ENCODE measurements at regions not wholly inside any gene's neighbourhood (a gene's known extent, or its start where the extent isn't known, plus 50 kb on each side); places are given as distances from the start of the nearest gene placed in this dataset.

DNA sequence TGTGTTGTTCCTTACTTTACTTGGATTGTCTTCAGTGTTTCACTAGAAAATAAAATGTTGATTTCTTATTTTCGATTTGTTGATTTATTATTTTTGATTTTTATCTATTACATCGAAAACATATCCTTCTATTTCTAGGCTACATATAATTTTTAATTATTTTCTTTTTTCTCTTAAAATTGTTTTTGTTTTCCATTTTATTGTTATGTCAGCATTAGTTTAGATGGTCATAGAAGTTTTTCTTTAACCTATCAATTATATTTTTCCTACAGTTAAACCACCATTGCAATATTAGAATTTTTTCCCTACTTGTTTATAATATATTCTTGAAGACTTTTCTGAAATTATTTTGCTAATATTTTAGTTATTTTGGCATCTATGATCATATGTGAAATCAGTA is 1685.1 kb downstream of the RPA4 start:
- H3K27ac ChIP-seq (ENCODE audit: insufficient read depth, low read length, poor library complexity, severe bottlenecking), result no peak overlapping the region
- H3K9me3 ChIP-seq (ENCODE audit: control insufficient read depth in 2 of 2, low read length in 2 of 2), result no peaks in the 10 kb centered on the region
- Mint-ChIP-seq H3K9me3 (peaks cover 0 to 5% (median 0%) of the 10 kb centered on the region in 7 donors), H3K4me3 (no peak overlapping the region), H3K36me3 (no peaks in the 10 kb centered on the region), H3K27ac (no peak overlapping the region), H3K4me1 (no peaks in the 10 kb centered on the region), H3K27me3 (no peaks in the 10 kb centered on the region)
- H3K4me1 ChIP-seq (ENCODE audit: control insufficient read depth, insufficient read depth, low read length, poor library complexity, severe bottlenecking), result no peaks in the 10 kb centered on the region
- DNase-seq (no peak), ATAC-seq (ENCODE audit: low read depth in 2 of 2) (no peak)
- no peaks in the 10 kb centered on the region for H3K36me3 ChIP-seq (ENCODE audit: control insufficient read depth, insufficient read depth, low read length)
- no peak overlapping the region for H3K4me3 ChIP-seq (ENCODE audit: low read depth, low read length)
- H3K27me3 ChIP-seq (ENCODE audit: control insufficient read depth, insufficient read depth, low read length), result no peaks in the 10 kb centered on the region

DNA sequence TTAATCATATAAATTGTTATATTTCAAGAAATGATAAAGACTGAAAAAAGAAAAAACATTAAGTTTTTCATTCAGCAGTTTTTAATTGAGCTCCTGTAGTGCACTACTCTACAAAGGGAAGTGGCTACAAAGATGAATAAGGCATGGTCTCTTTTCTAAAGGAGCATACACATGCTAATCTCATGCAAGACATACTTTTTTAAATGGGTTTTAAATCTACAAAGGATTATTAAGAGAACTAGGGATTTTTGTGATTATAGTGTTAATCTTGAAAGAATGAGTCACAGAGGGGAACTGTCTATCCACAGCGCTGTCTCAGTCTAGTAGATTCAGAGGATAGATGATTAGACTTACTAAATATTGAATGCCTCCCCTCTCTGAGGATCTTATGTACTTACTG is 1722.2 kb downstream of the RPA4 start:
- H3K27me3 ChIP-seq (ENCODE audit: control insufficient read depth, insufficient read depth, low read length), result no peaks in the 10 kb centered on the region
- no peaks in the 10 kb centered on the region for H3K4me1 ChIP-seq (ENCODE audit: control insufficient read depth, insufficient read depth, low read length, poor library complexity, severe bottlenecking)
- DNase-seq, result no peak
- H3K4me3 ChIP-seq (ENCODE audit: low read depth, low read length), result no peak overlapping the region
- no peak for ATAC-seq (ENCODE audit: low read depth in 2 of 2)
- no peaks in the 10 kb centered on the region for H3K36me3 ChIP-seq (ENCODE audit: control insufficient read depth, insufficient read depth, low read length)
- Mint-ChIP-seq H3K36me3 (no peaks in the 10 kb centered on the region), H3K27ac (no peak overlapping the region), H3K4me1 (no peaks in the 10 kb centered on the region), H3K27me3 (no peaks in the 10 kb centered on the region), H3K4me3 (no peak overlapping the region), H3K9me3 (peaks cover 0 to 1% (median 0%) of the 10 kb centered on the region in 7 donors)
- H3K27ac ChIP-seq (ENCODE audit: insufficient read depth, low read length, poor library complexity, severe bottlenecking), result no peak overlapping the region
- H3K9me3 ChIP-seq (ENCODE audit: control insufficient read depth in 2 of 2, low read length in 2 of 2), result no peaks in the 10 kb centered on the region

DNA sequence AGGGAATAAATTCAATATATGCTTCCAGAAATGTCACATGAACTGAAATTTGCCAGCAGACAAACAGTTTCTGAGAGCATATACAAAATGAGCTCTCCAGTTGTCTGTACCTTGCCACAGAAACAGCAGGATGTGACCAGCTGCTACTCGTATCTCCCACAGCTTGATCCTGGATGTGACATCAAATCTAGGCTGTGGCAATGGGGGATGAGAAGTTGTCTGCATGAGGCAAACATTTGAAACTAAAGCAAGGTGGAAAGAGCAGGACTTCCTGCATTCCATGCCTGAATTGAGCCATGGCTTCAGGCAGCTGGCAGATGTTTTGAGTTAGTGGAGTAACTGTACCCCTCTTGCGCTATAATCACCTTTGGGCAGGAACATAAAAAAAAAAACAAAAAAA is 1724.0 kb downstream of the RPA4 start:
- H3K4me3 Mint-ChIP-seq, result no peak overlapping the region
- no peak for ATAC-seq (ENCODE audit: low read depth in 2 of 2)
- no peaks in the 10 kb centered on the region for H3K36me3 Mint-ChIP-seq
- H3K36me3 ChIP-seq (ENCODE audit: control insufficient read depth, insufficient read depth, low read length), result no peaks in the 10 kb centered on the region
- no peaks in the 10 kb centered on the region for H3K27me3 ChIP-seq (ENCODE audit: control insufficient read depth, insufficient read depth, low read length)
- DNase-seq, result no peak
- H3K9me3 Mint-ChIP-seq, result peaks cover 0 to 2% (median 0%) of the 10 kb centered on the region in 7 donors
- no peaks in the 10 kb centered on the region for H3K4me1 ChIP-seq (ENCODE audit: control insufficient read depth, insufficient read depth, low read length, poor library complexity, severe bottlenecking)
- H3K27ac Mint-ChIP-seq, result no peak overlapping the region
- H3K27me3 Mint-ChIP-seq, result no peaks in the 10 kb centered on the region
- H3K9me3 ChIP-seq (ENCODE audit: control insufficient read depth in 2 of 2, low read length in 2 of 2), result no peaks in the 10 kb centered on the region
- no peaks in the 10 kb centered on the region for H3K4me1 Mint-ChIP-seq
- H3K27ac ChIP-seq (ENCODE audit: insufficient read depth, low read length, poor library complexity, severe bottlenecking), result no peak overlapping the region
- no peak overlapping the region for H3K4me3 ChIP-seq (ENCODE audit: low read depth, low read length)

DNA sequence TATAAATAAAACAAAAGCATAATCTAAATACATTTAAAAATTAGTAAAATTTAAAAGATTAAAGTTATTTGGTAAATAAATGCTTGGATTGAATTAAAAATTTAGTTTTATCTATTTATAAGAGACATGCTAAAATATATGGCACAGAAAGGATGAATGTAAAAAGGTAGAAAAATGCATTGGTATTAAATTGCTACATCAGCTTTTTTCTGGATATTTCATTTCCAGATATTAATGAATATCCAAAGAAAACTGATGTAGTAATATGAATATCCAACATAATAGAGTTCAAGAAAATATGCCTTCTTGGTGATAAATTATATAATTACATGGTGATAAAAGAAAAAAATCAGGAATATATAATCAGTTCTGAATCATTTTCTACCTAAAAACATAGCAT is 1743.9 kb downstream of the RPA4 start:
- Mint-ChIP-seq H3K9me3 (peaks cover 0 to 2% (median 0%) of the 10 kb centered on the region in 7 donors), H3K4me3 (no peak overlapping the region), H3K27ac (no peak overlapping the region), H3K4me1 (no peaks in the 10 kb centered on the region), H3K27me3 (no peaks in the 10 kb centered on the region), H3K36me3 (no peaks in the 10 kb centered on the region)
- no peaks in the 10 kb centered on the region for H3K9me3 ChIP-seq (ENCODE audit: control insufficient read depth in 2 of 2, low read length in 2 of 2)
- H3K36me3 ChIP-seq (ENCODE audit: control insufficient read depth, insufficient read depth, low read length), result no peaks in the 10 kb centered on the region
- no peak overlapping the region for H3K4me3 ChIP-seq (ENCODE audit: low read depth, low read length)
- no peak for ATAC-seq (ENCODE audit: low read depth in 2 of 2)
- H3K4me1 ChIP-seq (ENCODE audit: control insufficient read depth, insufficient read depth, low read length, poor library complexity, severe bottlenecking), result no peaks in the 10 kb centered on the region
- no peaks in the 10 kb centered on the region for H3K27me3 ChIP-seq (ENCODE audit: control insufficient read depth, insufficient read depth, low read length)
- no peak for DNase-seq
- H3K27ac ChIP-seq (ENCODE audit: insufficient read depth, low read length, poor library complexity, severe bottlenecking), result no peak overlapping the region

DNA sequence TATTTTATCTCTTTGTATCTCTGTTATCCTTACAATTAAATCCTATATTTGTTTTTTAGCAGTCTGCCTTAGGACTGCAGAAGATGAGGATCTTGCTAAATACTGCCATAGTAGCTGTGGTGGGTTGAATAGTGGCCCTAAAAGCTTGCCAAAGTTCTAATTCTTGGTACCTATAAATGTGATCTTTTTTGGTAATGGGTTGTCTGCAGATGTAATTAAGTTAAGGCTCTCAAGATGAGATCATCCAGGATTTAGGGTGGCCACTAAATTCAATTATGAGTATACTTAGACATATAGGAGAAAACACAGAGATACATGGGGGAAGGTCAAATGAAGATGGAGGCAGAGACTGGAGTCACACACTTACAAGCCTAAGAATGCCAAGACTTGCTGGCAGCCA is 1753.7 kb downstream of the RPA4 start:
- Histone ChIP-seq H3K4me3 (ENCODE audit: low read depth, low read length) (no peak overlapping the region), H3K9me3 (ENCODE audit: control insufficient read depth in 2 of 2, low read length in 2 of 2) (no peaks in the 10 kb centered on the region), H3K27me3 (ENCODE audit: control insufficient read depth, insufficient read depth, low read length) (no peaks in the 10 kb centered on the region), H3K27ac (ENCODE audit: insufficient read depth, low read length, poor library complexity, severe bottlenecking) (no peak overlapping the region), H3K36me3 (ENCODE audit: control insufficient read depth, insufficient read depth, low read length) (no peaks in the 10 kb centered on the region), H3K4me1 (ENCODE audit: control insufficient read depth, insufficient read depth, low read length, poor library complexity, severe bottlenecking) (no peaks in the 10 kb centered on the region)
- no peak for ATAC-seq (ENCODE audit: low read depth in 2 of 2)
- H3K4me3 Mint-ChIP-seq, result no peak overlapping the region
- H3K27ac Mint-ChIP-seq, result no peak overlapping the region
- no peaks in the 10 kb centered on the region for H3K36me3 Mint-ChIP-seq
- no peaks in the 10 kb centered on the region for H3K4me1 Mint-ChIP-seq
- peaks cover 0 to 2% (median 0%) of the 10 kb centered on the region in 7 donors for H3K9me3 Mint-ChIP-seq
- no peak for DNase-seq
- H3K27me3 Mint-ChIP-seq, result no peaks in the 10 kb centered on the region

DNA sequence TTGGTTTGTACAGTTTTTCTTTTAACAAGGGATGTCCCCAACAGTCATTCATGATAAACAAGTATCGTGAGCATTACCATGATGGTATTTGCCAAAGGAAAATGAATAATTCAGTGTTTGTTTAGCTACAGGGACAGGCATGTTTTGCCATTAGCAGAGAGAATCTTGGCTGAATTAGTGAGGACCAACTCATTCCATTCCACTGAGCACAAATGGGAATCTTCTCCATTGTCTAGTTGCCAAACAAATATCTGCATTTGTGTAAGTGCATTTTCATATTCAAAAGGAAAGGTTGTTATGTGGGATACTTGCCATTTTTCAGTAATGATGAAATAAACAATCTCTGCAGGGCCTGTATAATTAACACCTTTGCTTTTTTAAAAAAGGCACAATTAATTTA is 1762.6 kb downstream of the RPA4 start:
- H3K4me1 Mint-ChIP-seq, result no peaks in the 10 kb centered on the region
- H3K9me3 ChIP-seq (ENCODE audit: control insufficient read depth in 2 of 2, low read length in 2 of 2), result no peaks in the 10 kb centered on the region
- ATAC-seq (ENCODE audit: low read depth in 2 of 2), result no peak
- no peaks in the 10 kb centered on the region for H3K4me1 ChIP-seq (ENCODE audit: control insufficient read depth, insufficient read depth, low read length, poor library complexity, severe bottlenecking)
- H3K36me3 ChIP-seq (ENCODE audit: control insufficient read depth, insufficient read depth, low read length), result no peaks in the 10 kb centered on the region
- no peaks in the 10 kb centered on the region for H3K36me3 Mint-ChIP-seq
- H3K4me3 ChIP-seq (ENCODE audit: low read depth, low read length), result no peak overlapping the region
- H3K27me3 Mint-ChIP-seq, result no peaks in the 10 kb centered on the region
- H3K27ac Mint-ChIP-seq, result no peak overlapping the region
- DNase-seq, result no peak
- no peak overlapping the region for H3K27ac ChIP-seq (ENCODE audit: insufficient read depth, low read length, poor library complexity, severe bottlenecking)
- H3K4me3 Mint-ChIP-seq, result no peak overlapping the region
- no peaks in the 10 kb centered on the region for H3K9me3 Mint-ChIP-seq
- H3K27me3 ChIP-seq (ENCODE audit: control insufficient read depth, insufficient read depth, low read length), result no peaks in the 10 kb centered on the region

DNA sequence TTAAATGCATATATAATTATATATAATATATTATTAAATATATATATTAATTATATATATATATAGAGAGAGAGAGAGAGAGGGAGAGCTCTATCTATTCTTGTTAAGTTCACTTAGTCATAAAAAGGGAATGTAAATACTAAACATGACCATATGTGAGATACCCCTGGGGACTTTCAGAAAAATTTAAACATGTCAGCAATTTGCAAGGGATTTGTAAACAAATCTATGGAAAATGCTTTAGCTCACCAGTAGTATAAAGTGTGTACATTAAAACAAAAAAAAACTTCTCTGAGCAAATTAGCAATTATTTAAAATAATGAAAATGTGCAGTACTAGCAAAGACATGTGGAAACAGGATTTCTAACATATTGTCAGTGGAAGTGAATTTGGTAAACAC is 1755.5 kb downstream of the PCDH19 start:
- ATAC-seq (ENCODE audit: low read depth in 2 of 2) (no peak), DNase-seq (no peak)
- H3K36me3 ChIP-seq (ENCODE audit: control insufficient read depth, insufficient read depth, low read length), result no peaks in the 10 kb centered on the region
- Mint-ChIP-seq H3K4me3 (no peak overlapping the region), H3K27ac (no peak overlapping the region), H3K36me3 (no peaks in the 10 kb centered on the region), H3K9me3 (peaks cover 0 to 3% (median 0%) of the 10 kb centered on the region in 7 donors), H3K27me3 (no peaks in the 10 kb centered on the region), H3K4me1 (no peaks in the 10 kb centered on the region)
- no peak overlapping the region for H3K27ac ChIP-seq (ENCODE audit: insufficient read depth, low read length, poor library complexity, severe bottlenecking)
- H3K9me3 ChIP-seq (ENCODE audit: control insufficient read depth in 2 of 2, low read length in 2 of 2), result no peaks in the 10 kb centered on the region
- no peaks in the 10 kb centered on the region for H3K4me1 ChIP-seq (ENCODE audit: control insufficient read depth, insufficient read depth, low read length, poor library complexity, severe bottlenecking)
- H3K4me3 ChIP-seq (ENCODE audit: low read depth, low read length), result no peak overlapping the region
- no peaks in the 10 kb centered on the region for H3K27me3 ChIP-seq (ENCODE audit: control insufficient read depth, insufficient read depth, low read length)

Data from CD4-positive, CD25-positive, alpha-beta regulatory T cell (primary cell).